RWPE1 (cell line): ENCODE measurements at regions not wholly inside any gene's neighbourhood (a gene's known extent, or its start where the extent isn't known, plus 50 kb on each side); places are given as distances from the start of the nearest gene placed in this dataset.

ENCODE experiments used
- CTCF ChIA-PET: fragments of 350-600 bp; sonication (Branson Sonifier 250); formaldehyde crosslinking; extraction: SDS; loops from one replicate; lab custom pipeline; 2021; lab: Yijun Ruan, JAX
- POLR2A ChIA-PET: fragments of 400-600 bp; formaldehyde crosslinking; extraction: SDS; loops from one replicate; lab custom pipeline; 2020; ENCODE audit warnings: antibody characterized with exemption; ENCODE audit not compliant: low non-redundant PET; lab: Yijun Ruan, JAX
- DNase-seq: peaks from one replicate; pipeline ENCODE4 v3.0.0; 2012; ENCODE audit warnings: low spot score
- H3K27ac ChIP-seq: fragments of 450-650 bp; 2 replicates; pipeline ENCODE4 v1.5.1; 2017
- CTCF ChIP-seq: fragments of 450-650 bp; conservative IDR thresholded peaks from 2 replicates; pipeline ENCODE4 v1.5.1; 2017; ENCODE audit warnings: low read depth, mild to moderate bottlenecking

- H3K27ac ChIP-seq: no peak overlapping the region
- no peak for TF ChIP-seq CTCF
- ChIA-PET POLR2A (no interaction called here), CTCF (interaction anchor here (0.7 kb wide), 1 partner anchor 18 kb away, joined by 3 read pairs; no protein-coding TSS in a partner anchor)
- no peak for DNase-seq
Observed at GRCh38 chr2:234754126-234754525, 197.7 kb upstream of the SH3BP4 start.

- POLR2A ChIA-PET: no interaction called here
- DNase-seq: no peak
- TF ChIP-seq CTCF: no peak
- CTCF ChIA-PET: interaction anchor here (0.7 kb wide), 1 partner anchor 18 kb away, joined by 3 read pairs; no protein-coding TSS in a partner anchor
- H3K27ac ChIP-seq: no peak overlapping the region
Observed at GRCh38 chr2:234753701-234754100, 198.1 kb upstream of the SH3BP4 start.

- ChIA-PET CTCF (no interaction called here), POLR2A (no interaction called here)
- H3K27ac ChIP-seq: no peak overlapping the region
- no peak for TF ChIP-seq CTCF
- DNase-seq: no peak
Observed at GRCh38 chr2:234752966-234753365, 198.9 kb upstream of the SH3BP4 start.

GRCh38 chr2:234751275-234751973 lies 200.4 kb upstream of the SH3BP4 start:
- no peak for DNase-seq
- TF ChIP-seq CTCF: no peak
- CTCF ChIA-PET: no interaction called here
- H3K27ac ChIP-seq: no peak overlapping the region
- POLR2A ChIA-PET: no interaction called here

GRCh38 chr2:234747833-234748559 lies 203.8 kb upstream of the SH3BP4 start:
- DNase-seq: no peak
- TF ChIP-seq CTCF: no peak
- H3K27ac ChIP-seq: no peak overlapping the region
- POLR2A ChIA-PET: no interaction called here
- CTCF ChIA-PET: no interaction called here

GRCh38 chr2:234747032-234747431 lies 204.8 kb upstream of the SH3BP4 start:
- H3K27ac ChIP-seq: no peak overlapping the region
- CTCF ChIA-PET: no interaction called here
- DNase-seq: no peak
- POLR2A ChIA-PET: no interaction called here
- no peak for TF ChIP-seq CTCF
